ENCODE measurements at regions not wholly inside any gene's neighbourhood (a gene's known extent, or its start where the extent isn't known, plus 50 kb on each side); places are given as distances from the start of the nearest gene placed in this dataset.

DNA sequence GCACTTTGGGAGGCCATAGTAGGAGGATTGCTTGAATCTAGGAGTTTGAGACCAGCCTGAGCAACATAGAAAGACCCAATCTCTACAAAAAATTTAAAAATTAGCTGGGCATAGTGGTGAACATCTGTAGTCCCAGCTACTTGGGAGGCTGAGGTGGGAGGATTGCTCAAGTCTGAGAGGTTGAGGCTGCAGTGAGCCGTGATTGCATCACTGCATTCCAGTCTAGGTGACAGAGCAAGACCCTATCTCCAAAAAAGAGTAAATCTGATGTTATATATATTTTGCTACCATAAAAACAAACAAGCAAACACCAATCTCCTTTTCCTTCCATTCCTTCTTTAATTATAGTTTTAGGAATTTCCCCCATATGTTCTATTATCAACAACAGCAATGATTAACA, 74.2 kb upstream of the RNU6-1 start:
- TF ChIP-seq, protein P1, sequence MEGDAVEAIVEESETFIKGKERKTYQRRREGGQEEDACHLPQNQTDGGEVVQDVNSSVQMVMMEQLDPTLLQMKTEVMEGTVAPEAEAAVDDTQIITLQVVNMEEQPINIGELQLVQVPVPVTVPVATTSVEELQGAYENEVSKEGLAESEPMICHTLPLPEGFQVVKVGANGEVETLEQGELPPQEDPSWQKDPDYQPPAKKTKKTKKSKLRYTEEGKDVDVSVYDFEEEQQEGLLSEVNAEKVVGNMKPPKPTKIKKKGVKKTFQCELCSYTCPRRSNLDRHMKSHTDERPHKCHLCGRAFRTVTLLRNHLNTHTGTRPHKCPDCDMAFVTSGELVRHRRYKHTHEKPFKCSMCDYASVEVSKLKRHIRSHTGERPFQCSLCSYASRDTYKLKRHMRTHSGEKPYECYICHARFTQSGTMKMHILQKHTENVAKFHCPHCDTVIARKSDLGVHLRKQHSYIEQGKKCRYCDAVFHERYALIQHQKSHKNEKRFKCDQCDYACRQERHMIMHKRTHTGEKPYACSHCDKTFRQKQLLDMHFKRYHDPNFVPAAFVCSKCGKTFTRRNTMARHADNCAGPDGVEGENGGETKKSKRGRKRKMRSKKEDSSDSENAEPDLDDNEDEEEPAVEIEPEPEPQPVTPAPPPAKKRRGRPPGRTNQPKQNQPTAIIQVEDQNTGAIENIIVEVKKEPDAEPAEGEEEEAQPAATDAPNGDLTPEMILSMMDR (conservative IDR thresholded peaks at IDR 0.05), result no peak
- TF ChIP-seq EZH2 (IDR thresholded peaks at IDR 0.05; ENCODE audit: low read depth), result no peak
